Endothelial cell of umbilical vein (primary cell): ENCODE measurements at regions not wholly inside any gene's neighbourhood (a gene's known extent, or its start where the extent isn't known, plus 50 kb on each side); places are given as distances from the start of the nearest gene placed in this dataset.

Experiments
- BruUV-seq: library from RNA; stranded (reverse); fragments of 400-500 nt; replicated peaks from 2 replicates; lab custom pipeline; 2021; lab: Mats Ljungman, UMichigan
- CTCF ChIA-PET: fragments of 300-600, 350-600 bp; sonication (Branson Sonifier 250); formaldehyde crosslinking; loops from one replicate; lab custom pipeline; 2021; ENCODE audit warnings: antibody characterized with exemption, inconsistent platforms; lab: Charles Lee
- POLR2A ChIA-PET: fragments of 300-600, 350-600 bp; sonication (Branson Sonifier 250); formaldehyde crosslinking; loops from one replicate; lab custom pipeline; 2021; ENCODE audit warnings: antibody characterized with exemption, inconsistent platforms; lab: Charles Lee
- DNase-seq: peaks from one replicate; pipeline ENCODE4 v3.0.0-alpha.2; 2011; ENCODE audit warnings: low read depth, low spot score
- FAIRE-seq: peaks from 2 replicates; lab custom pipeline; 2011; peaks lifted over from hg19 to GRCh38; lab: Jason Lieb, UNC
- H2AFZ ChIP-seq: 2 replicates; pipeline ENCODE4 v1.6.0; 2012; ENCODE audit warnings: low read depth, low read length, control low read depth, inconsistent platforms
- H3K27ac ChIP-seq: 2 replicates; pipeline ENCODE4 v1.5.1; 2011; ENCODE audit warnings: low read depth, mild to moderate bottlenecking, control low read depth, low read length, moderate library complexity; ENCODE audit not compliant: insufficient read depth
- H3K27me3 ChIP-seq, 2 experiments: 2 replicates each; pipeline versions ENCODE4 v1.6.0 to v1.6.1; 2011; ENCODE audit warnings: low read length in 2 of 2, mixed read lengths in 1 of 2; ENCODE audit not compliant: control insufficient read depth in 2 of 2, insufficient read depth in 2 of 2
- H3K36me3 ChIP-seq, 2 experiments: 2 replicates in 1 of 2; 3 replicates in 1 of 2; pipeline ENCODE4 v1.5.1; 2011; ENCODE audit warnings: low read length in 2 of 2, mild to moderate bottlenecking in 1 of 2, moderate library complexity in 1 of 2; ENCODE audit not compliant: control insufficient read depth in 2 of 2, insufficient read depth in 2 of 2; ENCODE audit errors: extremely low read depth in 1 of 2
- H3K4me1 ChIP-seq: 3 replicates; pipeline ENCODE4 v1.5.1; 2011; ENCODE audit warnings: mild to moderate bottlenecking, low read length; ENCODE audit not compliant: control insufficient read depth, insufficient read depth; ENCODE audit errors: extremely low read depth
- H3K4me2 ChIP-seq: 2 replicates; pipeline ENCODE4 v1.6.1; 2011; ENCODE audit warnings: low read length, control low read depth, mixed read lengths; ENCODE audit not compliant: insufficient read depth
- H3K4me3 ChIP-seq, 3 experiments: fragments of 200-600 bp in 1 of 3; sonication (generic), shearing (Covaris generic) in 1 of 3; replicated peaks in 1 of 3; 2 replicates each; pipeline ENCODE4 v1.5.1; 2011 to 2016; ENCODE audit warnings: control low read depth in 3 of 3, low read length in 3 of 3, mild to moderate bottlenecking in 2 of 3, inconsistent platforms in 1 of 3, low read depth in 1 of 3, moderate library complexity in 1 of 3; ENCODE audit not compliant: insufficient read depth in 1 of 3
- H3K79me2 ChIP-seq: 2 replicates; pipeline ENCODE4 v1.6.0; 2012; ENCODE audit warnings: low read length, inconsistent platforms; ENCODE audit not compliant: control insufficient read depth, insufficient read depth
- H3K9ac ChIP-seq: replicated peaks from 2 replicates; pipeline ENCODE3; 2011; ENCODE audit warnings: low read length, control low read depth; ENCODE audit not compliant: insufficient read depth; ENCODE audit errors: extremely low read depth
- H3K9me1 ChIP-seq: replicated peaks from 3 replicates; pipeline ENCODE4 v1.6.0; 2011; ENCODE audit warnings: mild to moderate bottlenecking, low read length; ENCODE audit not compliant: control insufficient read depth, insufficient read depth; ENCODE audit errors: extremely low read depth
- H3K9me3 ChIP-seq: replicated peaks from 2 replicates; pipeline ENCODE4 v1.5.1; 2012; ENCODE audit warnings: low read length, inconsistent platforms; ENCODE audit not compliant: control insufficient read depth, insufficient read depth
- H4K20me1 ChIP-seq: replicated peaks from 2 replicates; pipeline ENCODE3; 2011; ENCODE audit warnings: mild to moderate bottlenecking, low read length; ENCODE audit not compliant: control insufficient read depth, insufficient read depth; ENCODE audit errors: extremely low read depth
- EZH2 ChIP-seq: IDR thresholded peaks from 2 replicates; pipeline ENCODE4 v1.6.1; 2012; ENCODE audit warnings: borderline replicate concordance, low read depth, mild to moderate bottlenecking, moderate library complexity, low read length, inconsistent platforms; ENCODE audit not compliant: severe bottlenecking
- FOS ChIP-seq: IDR thresholded peaks from 2 replicates; pipeline ENCODE4 v1.6.1; 2011; ENCODE audit warnings: mild to moderate bottlenecking, low read length, moderate library complexity, borderline replicate concordance; ENCODE audit not compliant: insufficient read depth
- GATA2 ChIP-seq: IDR thresholded peaks from 2 replicates; pipeline ENCODE4 v1.7.0; 2011; ENCODE audit warnings: low read depth, mild to moderate bottlenecking, moderate library complexity, mixed read lengths, low read length; ENCODE audit not compliant: insufficient read length, insufficient read depth
- JUN ChIP-seq: IDR thresholded peaks from 2 replicates; pipeline ENCODE4 v1.6.1; 2011; ENCODE audit warnings: borderline replicate concordance, low read depth; ENCODE audit not compliant: insufficient read length, insufficient read depth
- MYC ChIP-seq: IDR thresholded peaks from one replicate; pipeline ENCODE4 v1.6.1; 2011; ENCODE audit warnings: mild to moderate bottlenecking, low read depth, low read length
- POLR2A ChIP-seq: IDR thresholded peaks from 2 replicates; pipeline ENCODE4 v1.6.1; 2012; ENCODE audit warnings: low read depth, mild to moderate bottlenecking, control low read depth, low read length
- POLR2AphosphoS5 ChIP-seq: IDR thresholded peaks from 2 replicates; pipeline ENCODE4 v1.6.1; 2012; ENCODE audit warnings: low read depth, mild to moderate bottlenecking, control low read depth, low read length, moderate library complexity; ENCODE audit not compliant: insufficient read depth
- dilution Hi-C: fragments of 300-500 bp; cut with MboI; formaldehyde crosslinking; loops from one replicate; pipeline ENCODE4 v1.15.0; 2019; ENCODE audit warnings: low sequenced_read_pairs; ENCODE audit not compliant: extremely low pct_ligation_motif_present
- intact Hi-C: fragments of 100-400 bp; cut with micrococcal nuclease; formaldehyde crosslinking; loops from one replicate; pipeline ENCODE4 v1.10.0; 2022
- TF ChIP-seq, protein P1 (sequence below), 2 donors: IDR thresholded peaks; 1 replicate in 1 of 2; 2 replicates in 1 of 2; pipeline ENCODE4 v1.5.1; 2011; ENCODE audit warnings: low read length in 2 of 2, mild to moderate bottlenecking in 2 of 2, moderate library complexity in 2 of 2, control low read depth in 1 of 2, inconsistent platforms in 1 of 2, low read depth in 1 of 2; ENCODE audit not compliant: insufficient read depth in 1 of 2; ENCODE audit errors: extremely low read depth in 1 of 2
- TF ChIP-seq, protein P2 (sequence below): IDR thresholded peaks from 2 replicates; pipeline ENCODE4 v1.6.1; 2011; ENCODE audit not compliant: insufficient read depth, insufficient read length

DNA sequence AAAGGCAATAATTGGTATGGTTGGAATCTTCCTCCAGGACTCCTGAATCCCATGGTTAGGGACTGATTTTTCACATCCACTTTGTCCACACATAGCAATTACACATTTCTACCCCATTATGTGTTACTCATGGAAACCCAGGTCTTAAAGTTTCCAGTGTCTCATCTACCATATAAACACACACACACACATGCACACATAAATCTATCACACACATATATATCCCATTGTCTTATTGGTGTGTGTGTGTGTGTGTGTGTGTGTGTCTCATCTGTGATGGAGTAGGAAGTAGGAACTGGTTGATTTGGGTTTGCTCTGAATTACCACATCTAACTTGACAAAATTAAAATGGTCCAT is 525.4 kb downstream of the FUT8 start:
- Histone ChIP-seq H3K36me3 (no peaks in the 10 kb centered on the region), H3K4me3 (no peak overlapping the region), H2AFZ (no peak overlapping the region), H3K4me1 (no peaks in the 10 kb centered on the region), H3K27me3 (no peaks in the 10 kb centered on the region), H4K20me1 (no peaks in the 10 kb centered on the region), H3K9ac (no peak overlapping the region), H3K4me2 (no peak overlapping the region), H3K9me3 (no peaks in the 10 kb centered on the region), H3K27ac (no peak overlapping the region), H3K79me2 (no peaks in the 10 kb centered on the region), H3K9me1 (no peaks in the 10 kb centered on the region)
- intact Hi-C loops (no loop called here), dilution Hi-C loops (no loop called here)
- no peak for FAIRE-seq
- CTCF ChIA-PET, result no interaction called here
- POLR2A ChIA-PET, result no interaction called here
- TF ChIP-seq, protein P1, sequence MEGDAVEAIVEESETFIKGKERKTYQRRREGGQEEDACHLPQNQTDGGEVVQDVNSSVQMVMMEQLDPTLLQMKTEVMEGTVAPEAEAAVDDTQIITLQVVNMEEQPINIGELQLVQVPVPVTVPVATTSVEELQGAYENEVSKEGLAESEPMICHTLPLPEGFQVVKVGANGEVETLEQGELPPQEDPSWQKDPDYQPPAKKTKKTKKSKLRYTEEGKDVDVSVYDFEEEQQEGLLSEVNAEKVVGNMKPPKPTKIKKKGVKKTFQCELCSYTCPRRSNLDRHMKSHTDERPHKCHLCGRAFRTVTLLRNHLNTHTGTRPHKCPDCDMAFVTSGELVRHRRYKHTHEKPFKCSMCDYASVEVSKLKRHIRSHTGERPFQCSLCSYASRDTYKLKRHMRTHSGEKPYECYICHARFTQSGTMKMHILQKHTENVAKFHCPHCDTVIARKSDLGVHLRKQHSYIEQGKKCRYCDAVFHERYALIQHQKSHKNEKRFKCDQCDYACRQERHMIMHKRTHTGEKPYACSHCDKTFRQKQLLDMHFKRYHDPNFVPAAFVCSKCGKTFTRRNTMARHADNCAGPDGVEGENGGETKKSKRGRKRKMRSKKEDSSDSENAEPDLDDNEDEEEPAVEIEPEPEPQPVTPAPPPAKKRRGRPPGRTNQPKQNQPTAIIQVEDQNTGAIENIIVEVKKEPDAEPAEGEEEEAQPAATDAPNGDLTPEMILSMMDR (IDR thresholded peaks at IDR 0.05; ENCODE audit: extremely low read depth in 1 of 2, insufficient read depth in 1 of 2, low read depth in 1 of 2, low read length in 2 of 2), result no peak
- TF ChIP-seq JUN (no peak), FOS (no peak), POLR2A (no peak), POLR2AphosphoS5 (no peak), GATA2 (no peak), EZH2 (no peak), MYC (no peak)
- TF ChIP-seq, protein P2, sequence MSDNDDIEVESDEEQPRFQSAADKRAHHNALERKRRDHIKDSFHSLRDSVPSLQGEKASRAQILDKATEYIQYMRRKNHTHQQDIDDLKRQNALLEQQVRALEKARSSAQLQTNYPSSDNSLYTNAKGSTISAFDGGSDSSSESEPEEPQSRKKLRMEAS, result no peak
- no TSS peak for BruUV-seq
- no peak for DNase-seq
